ENCODE measurements at regions not wholly inside any gene's neighbourhood (a gene's known extent, or its start where the extent isn't known, plus 50 kb on each side); places are given as distances from the start of the nearest gene placed in this dataset.
"Not testable (repeated sequence)": the region's sequence is repeated elsewhere in the genome, so short reads cannot be mapped to it uniquely, and the experiment has no call there.

- WGBS, 2 experiments: 100% methylated on average over 1 of the region's 1 CpG; no CpG with 5 or more reads in 1 of the 2 experiments
- no peak overlapping the region for H3K27ac ChIP-seq (ENCODE audit: insufficient read depth, low read depth, low read length, poor library complexity, severe bottlenecking)
- H3K4me1 ChIP-seq (ENCODE audit: control insufficient read depth, insufficient read depth, low read length): peaks cover 16% of the 10 kb centered on the region
- no peaks in the 10 kb centered on the region for H3K9me3 ChIP-seq (ENCODE audit: control insufficient read depth, low read length)
- no peak overlapping the region for H3K4me3 ChIP-seq (ENCODE audit: insufficient read depth, low read depth, low read length)
- no peaks in the 10 kb centered on the region for H3K27me3 ChIP-seq (ENCODE audit: control insufficient read depth, insufficient read depth, low read length, poor library complexity, severe bottlenecking)
- H3K36me3 ChIP-seq (ENCODE audit: control insufficient read depth, insufficient read depth, low read length): no peaks in the 10 kb centered on the region
These were observed 710.3 kb upstream of the SOX11 start for GRCh38 chr2:4981802-4982409.

GRCh38 chr2:4988444-4988843 is 703.7 kb upstream of the SOX11 start:
- H3K4me1 ChIP-seq (ENCODE audit: control insufficient read depth, insufficient read depth, low read length); H3K36me3 ChIP-seq (ENCODE audit: control insufficient read depth, insufficient read depth, low read length); H3K27me3 ChIP-seq (ENCODE audit: control insufficient read depth, insufficient read depth, low read length, poor library complexity, severe bottlenecking); H3K27ac ChIP-seq (ENCODE audit: insufficient read depth, low read depth, low read length, poor library complexity, severe bottlenecking); H3K9me3 ChIP-seq (ENCODE audit: control insufficient read depth, low read length); H3K4me3 ChIP-seq (ENCODE audit: insufficient read depth, low read depth, low read length): not testable (repeated sequence)
- WGBS, 2 experiments: 93 to 95% methylated on average over 5 of the region's 5 CpGs

DNA sequence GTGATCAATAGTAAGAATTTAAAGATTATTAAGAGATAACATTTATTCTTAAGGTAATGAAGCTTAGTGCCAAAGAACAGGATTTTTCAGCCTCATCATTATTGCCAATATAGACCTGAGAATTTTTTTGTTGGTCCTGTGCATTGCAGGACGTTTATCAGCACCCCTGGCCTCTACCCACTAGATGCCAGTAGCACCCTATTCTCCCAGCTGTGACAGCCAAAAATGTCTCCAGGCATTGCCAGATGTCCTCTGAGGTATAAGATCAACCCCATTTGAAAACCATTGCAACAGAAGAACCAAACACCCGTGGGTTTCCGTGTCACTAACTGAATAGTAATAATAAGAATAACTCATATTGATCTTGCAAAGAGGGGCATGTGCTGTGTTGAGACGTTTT is 700.0 kb upstream of the SOX11 start:
- WGBS, 2 experiments: 71 to 73% methylated on average over 1 to 4 of the region's 4 CpGs
- Histone ChIP-seq H3K36me3 (ENCODE audit: control insufficient read depth, insufficient read depth, low read length) (no peaks in the 10 kb centered on the region), H3K4me3 (ENCODE audit: insufficient read depth, low read depth, low read length) (no peak overlapping the region), H3K4me1 (ENCODE audit: control insufficient read depth, insufficient read depth, low read length) (no peaks in the 10 kb centered on the region), H3K27me3 (ENCODE audit: control insufficient read depth, insufficient read depth, low read length, poor library complexity, severe bottlenecking) (no peaks in the 10 kb centered on the region), H3K9me3 (ENCODE audit: control insufficient read depth, low read length) (no peaks in the 10 kb centered on the region), H3K27ac (ENCODE audit: insufficient read depth, low read depth, low read length, poor library complexity, severe bottlenecking) (no peak overlapping the region)

DNA sequence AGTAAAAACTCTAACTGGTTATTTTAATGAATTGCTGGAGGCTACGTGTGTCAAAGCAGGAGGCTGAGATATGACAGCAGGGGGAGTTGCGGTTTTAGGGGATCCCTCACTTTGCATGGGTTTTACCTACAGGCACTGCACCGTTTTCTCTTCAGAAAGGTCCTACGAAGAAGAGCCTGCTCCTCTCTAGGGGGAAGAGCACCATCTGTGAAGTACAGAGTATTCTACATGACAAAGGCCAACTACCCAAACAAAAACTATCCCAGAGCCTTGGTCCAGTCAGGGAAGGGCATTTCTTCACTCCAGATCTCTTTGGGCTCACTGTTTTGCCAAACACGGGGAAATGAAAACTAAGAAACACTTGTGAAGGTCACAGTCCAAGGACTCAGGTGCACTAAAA is 696.7 kb upstream of the SOX11 start:
- H3K4me3 ChIP-seq (ENCODE audit: insufficient read depth, low read depth, low read length): no peak overlapping the region
- no peaks in the 10 kb centered on the region for H3K27me3 ChIP-seq (ENCODE audit: control insufficient read depth, insufficient read depth, low read length, poor library complexity, severe bottlenecking)
- no peaks in the 10 kb centered on the region for H3K9me3 ChIP-seq (ENCODE audit: control insufficient read depth, low read length)
- WGBS, 2 experiments: 46 to 48% methylated on average over 5 of the region's 5 CpGs
- H3K4me1 ChIP-seq (ENCODE audit: control insufficient read depth, insufficient read depth, low read length): no peaks in the 10 kb centered on the region
- H3K36me3 ChIP-seq (ENCODE audit: control insufficient read depth, insufficient read depth, low read length): no peaks in the 10 kb centered on the region
- no peak overlapping the region for H3K27ac ChIP-seq (ENCODE audit: insufficient read depth, low read depth, low read length, poor library complexity, severe bottlenecking)

- H3K4me1 ChIP-seq (ENCODE audit: control insufficient read depth, insufficient read depth, low read length): no peaks in the 10 kb centered on the region
- WGBS, 2 experiments: 96 to 97% methylated on average over 5 of the region's 5 CpGs
- H3K9me3 ChIP-seq (ENCODE audit: control insufficient read depth, low read length): no peaks in the 10 kb centered on the region
These were observed 684.6 kb upstream of the SOX11 start for GRCh38 chr2:5007596-5007995.

DNA sequence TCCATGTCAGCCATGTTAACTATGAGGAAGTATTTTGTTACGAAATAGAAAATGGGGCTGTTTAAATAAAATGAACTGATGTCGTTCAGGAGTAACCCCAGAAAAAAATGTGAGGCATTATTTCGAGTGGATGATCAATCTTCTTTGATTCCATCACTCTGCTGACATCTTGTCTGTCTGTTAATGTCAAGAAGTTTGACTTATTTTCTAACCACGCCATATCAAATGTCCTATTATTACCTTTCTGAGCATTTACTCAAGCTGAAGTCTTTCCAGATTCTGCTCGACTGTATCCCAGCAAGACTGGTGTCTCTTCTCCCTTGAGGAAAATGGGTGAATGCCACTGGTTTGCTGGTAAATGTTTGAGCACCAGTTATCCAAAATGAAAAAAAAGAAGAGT is 672.9 kb upstream of the SOX11 start:
- 96 to 97% methylated on average over 5 of the region's 5 CpGs for WGBS, 2 experiments
- Histone ChIP-seq H3K27me3 (ENCODE audit: control insufficient read depth, insufficient read depth, low read length, poor library complexity, severe bottlenecking) (no peaks in the 10 kb centered on the region), H3K9me3 (ENCODE audit: control insufficient read depth, low read length) (peaks cover 6% of the 10 kb centered on the region), H3K36me3 (ENCODE audit: control insufficient read depth, insufficient read depth, low read length) (no peaks in the 10 kb centered on the region), H3K27ac (ENCODE audit: insufficient read depth, low read depth, low read length, poor library complexity, severe bottlenecking) (no peak overlapping the region), H3K4me3 (ENCODE audit: insufficient read depth, low read depth, low read length) (no peak overlapping the region), H3K4me1 (ENCODE audit: control insufficient read depth, insufficient read depth, low read length) (no peaks in the 10 kb centered on the region)

More at GRCh38 chr2:5007596-5007995, 684.6 kb upstream of the SOX11 start:
- no peak overlapping the region for H3K4me3 ChIP-seq (ENCODE audit: insufficient read depth, low read depth, low read length)
- no peaks in the 10 kb centered on the region for H3K36me3 ChIP-seq (ENCODE audit: control insufficient read depth, insufficient read depth, low read length)
- no peaks in the 10 kb centered on the region for H3K27me3 ChIP-seq (ENCODE audit: control insufficient read depth, insufficient read depth, low read length, poor library complexity, severe bottlenecking)
- no peak overlapping the region for H3K27ac ChIP-seq (ENCODE audit: insufficient read depth, low read depth, low read length, poor library complexity, severe bottlenecking)

- Histone ChIP-seq H3K9me3 (ENCODE audit: control insufficient read depth, low read length) (peaks cover 6% of the 10 kb centered on the region), H3K4me1 (ENCODE audit: control insufficient read depth, insufficient read depth, low read length) (no peaks in the 10 kb centered on the region), H3K27ac (ENCODE audit: insufficient read depth, low read depth, low read length, poor library complexity, severe bottlenecking) (no peak overlapping the region), H3K27me3 (ENCODE audit: control insufficient read depth, insufficient read depth, low read length, poor library complexity, severe bottlenecking) (no peaks in the 10 kb centered on the region), H3K4me3 (ENCODE audit: insufficient read depth, low read depth, low read length) (no peak overlapping the region), H3K36me3 (ENCODE audit: control insufficient read depth, insufficient read depth, low read length) (no peaks in the 10 kb centered on the region)
- WGBS, 2 experiments: 91 to 94% methylated on average over 8 of the region's 8 CpGs
These were observed 671.9 kb upstream of the SOX11 start for GRCh38 chr2:5020116-5020875.

DNA sequence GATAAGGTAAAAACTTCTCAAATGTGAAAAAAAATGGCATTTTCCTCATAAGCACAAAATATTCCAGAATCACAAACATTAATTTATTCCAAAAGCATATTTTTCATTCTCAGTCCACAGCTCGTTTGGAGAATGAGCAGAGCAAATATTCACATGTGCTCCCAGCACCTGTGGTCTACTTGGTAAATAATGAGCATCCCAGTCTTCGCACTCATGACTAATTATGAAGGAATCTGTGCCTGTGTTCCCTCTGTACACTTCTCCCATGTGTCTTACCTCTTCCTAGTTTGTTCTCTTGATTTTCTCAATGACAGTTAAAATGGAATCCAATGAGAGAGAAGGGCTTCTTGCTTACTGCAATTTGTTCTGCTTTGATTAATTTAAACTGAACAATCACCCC is 671.0 kb upstream of the SOX11 start:
- H3K4me3 ChIP-seq (ENCODE audit: insufficient read depth, low read depth, low read length): no peak overlapping the region
- H3K27ac ChIP-seq (ENCODE audit: insufficient read depth, low read depth, low read length, poor library complexity, severe bottlenecking): no peak overlapping the region
- peaks cover 6% of the 10 kb centered on the region for H3K9me3 ChIP-seq (ENCODE audit: control insufficient read depth, low read length)
- H3K36me3 ChIP-seq (ENCODE audit: control insufficient read depth, insufficient read depth, low read length): no peaks in the 10 kb centered on the region
- 90 to 91% methylated on average over 2 of the region's 2 CpGs for WGBS, 2 experiments
- no peaks in the 10 kb centered on the region for H3K27me3 ChIP-seq (ENCODE audit: control insufficient read depth, insufficient read depth, low read length, poor library complexity, severe bottlenecking)
- no peaks in the 10 kb centered on the region for H3K4me1 ChIP-seq (ENCODE audit: control insufficient read depth, insufficient read depth, low read length)

DNA sequence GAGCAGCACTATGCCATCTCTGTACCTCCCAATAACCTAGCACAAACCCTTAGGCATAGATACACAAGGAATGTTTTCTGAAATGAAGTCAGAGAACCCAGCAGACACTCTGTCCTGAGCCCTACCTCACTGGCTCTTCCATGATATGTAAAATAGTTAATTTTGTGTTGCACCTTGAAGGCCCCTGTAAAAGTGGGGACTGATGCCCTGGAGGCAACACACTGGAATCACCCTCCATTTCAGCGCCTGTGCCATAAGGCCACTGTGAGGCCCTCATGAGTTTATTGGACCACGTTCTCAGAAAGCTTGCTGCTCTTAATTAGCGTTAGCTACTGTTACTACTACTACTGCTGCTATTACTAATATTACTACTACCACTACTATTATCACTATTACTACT is 670.1 kb upstream of the SOX11 start:
- 92 to 95% methylated on average over 3 of the region's 3 CpGs for WGBS, 2 experiments
- H3K4me3 ChIP-seq (ENCODE audit: insufficient read depth, low read depth, low read length): no peak overlapping the region
- H3K4me1 ChIP-seq (ENCODE audit: control insufficient read depth, insufficient read depth, low read length): no peaks in the 10 kb centered on the region
- peaks cover 6% of the 10 kb centered on the region for H3K9me3 ChIP-seq (ENCODE audit: control insufficient read depth, low read length)
- no peaks in the 10 kb centered on the region for H3K36me3 ChIP-seq (ENCODE audit: control insufficient read depth, insufficient read depth, low read length)
- no peaks in the 10 kb centered on the region for H3K27me3 ChIP-seq (ENCODE audit: control insufficient read depth, insufficient read depth, low read length, poor library complexity, severe bottlenecking)
- no peak overlapping the region for H3K27ac ChIP-seq (ENCODE audit: insufficient read depth, low read depth, low read length, poor library complexity, severe bottlenecking)

- not testable (repeated sequence) for H3K27me3 ChIP-seq (ENCODE audit: control insufficient read depth, insufficient read depth, low read length, poor library complexity, severe bottlenecking); H3K27ac ChIP-seq (ENCODE audit: insufficient read depth, low read depth, low read length, poor library complexity, severe bottlenecking); H3K9me3 ChIP-seq (ENCODE audit: control insufficient read depth, low read length); H3K4me1 ChIP-seq (ENCODE audit: control insufficient read depth, insufficient read depth, low read length); H3K36me3 ChIP-seq (ENCODE audit: control insufficient read depth, insufficient read depth, low read length); H3K4me3 ChIP-seq (ENCODE audit: insufficient read depth, low read depth, low read length)
These were observed 669.2 kb upstream of the SOX11 start for GRCh38 chr2:5022708-5023635.

Data from ectodermal cell (in vitro differentiated cells).